ENCODE measurements at regions not wholly inside any gene's neighbourhood (a gene's known extent, or its start where the extent isn't known, plus 50 kb on each side); places are given as distances from the start of the nearest gene placed in this dataset.

GRCh38 chr12:46503637-46504175 is 131.1 kb upstream of the SLC38A2 start:
- DNase-seq (ENCODE audit: low read depth in 4 of 4, low spot score in 3 of 4), result no peak

GRCh38 chr12:46500673-46501072 is 128.1 kb upstream of the SLC38A2 start:
- DNase-seq (ENCODE audit: low read depth in 4 of 4, low spot score in 3 of 4), result no peak

GRCh38 chr12:46499901-46500300 is 127.3 kb upstream of the SLC38A2 start:
- DNase-seq (ENCODE audit: low read depth in 4 of 4, low spot score in 3 of 4), result no peak

GRCh38 chr12:46499226-46499625 is 126.7 kb upstream of the SLC38A2 start:
- DNase-seq (ENCODE audit: low read depth in 4 of 4, low spot score in 3 of 4), result no peak

- no peak for DNase-seq (ENCODE audit: low read depth in 4 of 4, low spot score in 3 of 4)
These were observed 125.2 kb upstream of the SLC38A2 start for GRCh38 chr12:46497739-46498138.

DNA sequence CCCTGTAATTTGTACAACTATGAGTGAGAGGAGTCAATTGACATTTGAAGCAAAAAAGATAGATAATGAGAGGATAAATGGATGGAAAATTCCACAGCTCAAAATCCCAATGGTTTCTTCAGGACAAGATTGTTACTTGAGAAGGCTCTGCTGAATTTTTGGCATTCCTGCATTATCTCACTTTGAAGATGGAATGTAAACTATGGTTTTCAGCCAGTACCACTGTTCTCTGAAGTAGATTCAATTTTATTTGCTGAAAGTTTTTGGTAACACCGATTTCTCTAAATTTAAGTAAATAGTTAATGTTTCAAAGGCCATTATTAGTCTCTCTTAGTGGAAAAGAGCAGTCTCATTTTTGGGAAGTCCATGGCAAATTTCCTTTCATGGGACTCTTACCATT is 121.9 kb upstream of the SLC38A2 start:
- no peak for DNase-seq (ENCODE audit: low read depth in 4 of 4, low spot score in 3 of 4)

DNA sequence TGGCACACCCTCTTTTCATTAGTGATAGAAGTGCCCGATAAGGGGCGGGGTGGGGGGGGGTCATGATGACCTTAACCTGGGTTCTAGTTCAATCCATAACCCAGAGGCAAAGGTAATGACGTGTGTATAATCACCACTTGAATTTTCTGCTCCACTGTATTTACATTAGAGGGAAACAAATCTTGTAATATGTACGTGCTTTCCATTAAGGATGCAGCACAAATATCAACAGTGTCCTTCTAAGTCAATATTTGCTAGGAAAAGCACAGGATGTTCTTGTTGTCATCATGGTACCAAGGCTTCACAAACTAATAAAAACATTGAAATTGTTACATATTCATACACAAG is 121.2 kb upstream of the SLC38A2 start:
- no peak for DNase-seq (ENCODE audit: low read depth in 4 of 4, low spot score in 3 of 4)

DNA sequence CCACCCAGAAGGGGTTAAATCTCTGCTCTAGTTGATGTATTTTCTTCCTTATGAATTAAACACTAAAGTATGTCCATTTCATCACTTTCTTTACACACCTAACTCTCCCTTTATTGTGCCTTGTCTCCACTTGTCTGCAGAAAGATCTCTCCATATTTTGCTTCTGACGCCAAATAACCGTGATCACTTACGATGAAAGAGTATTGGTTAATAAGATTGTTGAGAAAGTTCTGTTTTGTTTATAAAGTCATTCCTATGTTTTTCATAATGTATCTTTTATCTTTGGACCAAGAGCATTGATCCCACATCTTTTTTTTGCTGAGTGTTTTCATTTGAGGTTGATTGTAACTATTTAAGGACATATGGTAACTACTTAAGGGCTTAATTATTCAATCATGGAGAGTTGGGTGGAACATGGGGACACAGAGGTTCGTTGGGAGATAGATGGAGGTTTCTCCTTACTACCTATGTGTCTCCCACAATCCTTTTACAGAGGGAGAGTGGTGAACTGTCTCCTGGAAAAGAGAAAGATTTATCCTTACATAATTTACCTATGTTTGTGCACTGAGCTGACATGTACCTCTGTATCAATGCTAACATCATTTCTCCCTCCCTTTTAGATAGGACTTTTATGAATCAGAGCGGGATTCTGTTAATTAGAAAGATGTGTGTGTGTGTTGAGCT is 120.7 kb upstream of the SLC38A2 start:
- no peak for DNase-seq (ENCODE audit: low read depth in 4 of 4, low spot score in 3 of 4)

DNA sequence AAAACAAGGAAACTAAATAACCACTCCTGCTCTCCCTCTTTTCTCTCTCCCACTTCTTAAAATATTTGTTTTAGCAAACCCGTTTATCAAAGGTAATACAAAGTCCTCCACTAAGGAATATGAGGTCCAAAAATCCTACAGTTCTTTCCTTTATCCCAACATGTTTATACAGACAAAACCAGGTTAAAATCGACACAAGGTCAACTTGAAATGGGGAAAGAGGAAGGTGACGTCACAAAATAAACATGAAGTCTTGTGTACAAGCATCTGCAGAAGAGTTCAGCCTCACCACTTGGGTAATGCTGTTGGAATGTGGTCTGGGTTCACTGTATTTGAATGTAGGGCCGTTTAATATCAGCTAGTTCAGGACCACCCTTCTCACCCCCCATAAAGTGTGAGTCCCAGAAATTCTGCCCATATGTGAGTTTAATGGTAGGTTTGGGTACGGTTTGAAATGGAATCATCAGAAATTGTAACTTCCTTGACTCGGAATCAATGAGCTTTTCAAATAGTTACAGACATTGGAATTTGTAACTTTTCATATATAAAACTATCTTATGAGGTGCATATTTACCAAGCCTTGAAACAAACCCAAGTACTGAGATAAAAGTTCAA is 120.0 kb upstream of the SLC38A2 start:
- DNase-seq (ENCODE audit: low read depth in 4 of 4, low spot score in 3 of 4), result no peak

GRCh38 chr12:46491548-46491947 is 119.0 kb upstream of the SLC38A2 start:
- no peak for DNase-seq (ENCODE audit: low read depth in 4 of 4, low spot score in 3 of 4)

DNA sequence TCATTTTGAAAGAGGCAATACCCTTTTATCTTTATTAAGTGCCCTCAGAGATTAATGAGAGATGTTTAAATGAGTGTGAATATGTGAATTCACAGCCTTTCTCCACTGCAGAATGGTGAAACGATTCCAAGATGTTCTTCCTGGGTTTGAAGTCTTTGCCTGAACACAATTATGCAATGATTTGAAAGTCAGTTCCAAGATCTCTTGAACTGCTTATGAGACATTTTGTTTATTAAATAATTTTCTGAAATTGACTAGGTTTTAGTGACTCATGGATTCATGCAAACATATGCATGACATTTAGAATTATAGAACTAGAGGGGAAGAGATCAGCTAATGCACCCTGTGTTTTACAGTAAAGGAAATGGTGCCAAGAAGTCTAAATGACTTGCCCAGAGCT is 118.1 kb upstream of the SLC38A2 start:
- no peak for DNase-seq (ENCODE audit: low read depth in 4 of 4, low spot score in 3 of 4)

- no peak for DNase-seq (ENCODE audit: low read depth in 4 of 4, low spot score in 3 of 4)
These were observed 117.4 kb upstream of the SLC38A2 start for GRCh38 chr12:46489951-46490388.

- DNase-seq (ENCODE audit: low read depth in 4 of 4, low spot score in 3 of 4), result no peak
These were observed 115.1 kb upstream of the SLC38A2 start for GRCh38 chr12:46487567-46488131.

DNA sequence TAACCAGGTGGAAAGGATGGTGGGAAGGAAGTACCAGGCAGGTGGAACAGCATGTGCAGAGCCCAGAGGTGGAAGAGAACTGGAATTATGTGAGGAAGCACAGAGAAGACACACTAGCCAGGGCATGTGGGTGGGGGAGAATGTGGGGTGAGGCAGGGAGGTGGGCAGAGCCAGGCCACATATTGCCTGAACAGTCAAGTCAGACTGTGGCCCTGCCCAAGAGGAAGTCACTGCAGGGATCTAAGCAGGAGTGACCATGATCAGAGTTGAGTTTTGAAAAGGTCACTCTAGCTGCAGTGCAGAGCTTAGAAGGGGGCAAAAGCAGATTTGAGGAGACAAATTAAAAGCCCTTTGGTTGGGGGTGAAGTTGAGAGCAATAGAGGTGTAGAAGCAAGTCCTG is 114.0 kb upstream of the SLC38A2 start:
- DNase-seq (ENCODE audit: low read depth in 4 of 4, low spot score in 3 of 4), result no peak

GRCh38 chr12:46485853-46486252 is 113.3 kb upstream of the SLC38A2 start:
- DNase-seq (ENCODE audit: low read depth in 4 of 4, low spot score in 3 of 4), result no peak

GRCh38 chr12:46484396-46485061 is 112.0 kb upstream of the SLC38A2 start:
- no peak for DNase-seq (ENCODE audit: low read depth in 4 of 4, low spot score in 3 of 4)

DNA sequence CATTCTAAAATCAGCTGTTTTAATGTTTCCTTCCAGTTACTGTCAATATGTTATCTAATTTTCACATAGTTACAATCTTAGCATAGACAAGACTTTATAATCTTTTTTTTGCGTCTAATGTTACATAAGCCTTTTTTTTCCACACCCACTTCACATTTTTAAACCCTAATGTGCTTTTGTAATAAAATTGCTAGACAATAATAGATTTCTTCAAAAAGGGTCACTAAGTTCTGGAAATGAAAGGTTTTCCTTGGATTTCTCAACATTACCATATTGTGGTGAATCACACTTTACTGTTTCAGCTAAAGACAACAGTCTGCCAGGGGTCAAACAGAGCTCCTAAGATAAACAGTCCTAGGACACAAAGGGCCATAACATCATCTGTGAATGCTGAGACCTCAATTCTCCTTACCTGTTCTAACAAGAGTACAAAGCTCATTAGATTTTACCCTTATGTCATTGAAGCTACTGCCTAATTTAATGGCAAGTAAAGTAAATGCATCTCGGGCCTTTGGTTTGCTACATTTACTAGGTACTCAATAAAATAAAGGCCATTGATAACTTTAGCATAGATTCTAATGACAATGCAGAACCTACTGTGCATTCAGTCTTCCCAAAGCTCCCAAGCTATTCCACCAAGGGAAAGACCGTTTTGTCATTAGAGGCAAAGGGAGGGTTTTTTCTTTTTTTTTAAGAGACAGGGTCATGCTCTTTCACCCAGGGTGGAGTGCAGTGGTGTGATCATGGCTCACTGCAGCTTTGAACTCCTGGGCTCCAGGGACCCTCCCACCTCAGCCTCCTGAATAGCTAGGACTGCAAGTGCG is 111.2 kb upstream of the SLC38A2 start:
- no peak for DNase-seq (ENCODE audit: low read depth in 4 of 4, low spot score in 3 of 4)

DNA sequence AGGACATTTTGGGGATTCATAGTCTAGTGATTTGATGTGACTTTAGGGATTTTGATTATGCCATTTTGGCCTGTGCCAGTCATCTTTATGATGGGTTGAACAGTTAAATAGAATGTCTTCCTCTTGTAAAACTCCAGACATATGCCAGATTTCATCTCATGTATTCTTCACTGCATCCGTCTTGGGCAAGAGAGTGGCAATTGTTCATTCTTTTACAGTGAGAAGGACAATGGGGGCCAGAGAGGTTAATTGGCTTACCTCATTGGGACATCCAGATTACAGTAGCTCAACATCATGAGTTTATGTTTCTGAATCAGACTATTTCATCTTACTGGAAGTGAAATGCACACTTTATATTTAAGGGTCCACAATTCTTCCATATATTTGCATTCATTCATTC is 108.2 kb upstream of the SLC38A2 start:
- DNase-seq (ENCODE audit: low read depth in 4 of 4, low spot score in 3 of 4), result no peak

- DNase-seq (ENCODE audit: low read depth in 4 of 4, low spot score in 3 of 4), result no peak
These were observed 107.7 kb upstream of the SLC38A2 start for GRCh38 chr12:46480316-46480715.

GRCh38 chr12:46478123-46478522 is 105.5 kb upstream of the SLC38A2 start:
- DNase-seq (ENCODE audit: low read depth in 4 of 4, low spot score in 3 of 4), result no peak

GRCh38 chr12:46477541-46477940 is 105.0 kb upstream of the SLC38A2 start:
- no peak for DNase-seq (ENCODE audit: low read depth in 4 of 4, low spot score in 3 of 4)
